Tibial nerve (tissue), 3 donors: ENCODE measurements at regions not wholly inside any gene's neighbourhood (a gene's known extent, or its start where the extent isn't known, plus 50 kb on each side); places are given as distances from the start of the nearest gene placed in this dataset.

Experiments
- CTCF ChIP-seq, 5 experiments: fragments of 200-600 bp in 3 of 5; fragments of 450-650 bp in 2 of 5; sonication (generic) in 3 of 5; IDR thresholded peaks; one replicate each; pipeline ENCODE4 v1.5.1; 2016 to 2019; ENCODE audit warnings: antibody characterized with exemption in 5 of 5, mild to moderate bottlenecking in 3 of 5, moderate library complexity in 2 of 5
- POLR2A ChIP-seq, 2 donors: fragments of 450-650 bp; IDR thresholded peaks; one replicate each; pipeline ENCODE4 v1.6.1; 2017; ENCODE audit warnings: antibody characterized with exemption in 2 of 2, mild to moderate bottlenecking in 2 of 2, moderate library complexity in 2 of 2

- TF ChIP-seq CTCF (IDR thresholded peaks at IDR 0.05) (no peak), POLR2A (IDR thresholded peaks at IDR 0.05) (no peak)
Measured at GRCh38 chr2:139742216-139743172, 962.3 kb upstream of the NXPH2 start.
